Keratinocyte (primary cell): ENCODE measurements at regions not wholly inside any gene's neighbourhood (a gene's known extent, or its start where the extent isn't known, plus 50 kb on each side); places are given as distances from the start of the nearest gene placed in this dataset.

ENCODE experiments used
- EZH2 ChIP-seq: IDR thresholded peaks from one replicate; pipeline ENCODE4 v1.6.1; 2012; ENCODE audit warnings: inconsistent platforms, mild to moderate bottlenecking, low read length, moderate library complexity
- TF ChIP-seq, protein P1 (sequence below), 3 experiments: IDR thresholded peaks in 1 of 3; conservative IDR thresholded peaks in 1 of 3; optimal IDR thresholded peaks in 1 of 3; 2 replicates in 2 of 3; 3 replicates in 1 of 3; pipeline versions ENCODE3 to v1.5.1; 2011; ENCODE audit warnings: low read length in 3 of 3, mild to moderate bottlenecking in 3 of 3, moderate library complexity in 2 of 3, control low read depth in 1 of 3, inconsistent platforms in 1 of 3; ENCODE audit not compliant: insufficient read depth in 2 of 3; ENCODE audit errors: extremely low read depth in 1 of 3

GRCh38 chr6:74431873-74432580 is 736.0 kb downstream of the CD109 start:
- TF ChIP-seq, protein P1, sequence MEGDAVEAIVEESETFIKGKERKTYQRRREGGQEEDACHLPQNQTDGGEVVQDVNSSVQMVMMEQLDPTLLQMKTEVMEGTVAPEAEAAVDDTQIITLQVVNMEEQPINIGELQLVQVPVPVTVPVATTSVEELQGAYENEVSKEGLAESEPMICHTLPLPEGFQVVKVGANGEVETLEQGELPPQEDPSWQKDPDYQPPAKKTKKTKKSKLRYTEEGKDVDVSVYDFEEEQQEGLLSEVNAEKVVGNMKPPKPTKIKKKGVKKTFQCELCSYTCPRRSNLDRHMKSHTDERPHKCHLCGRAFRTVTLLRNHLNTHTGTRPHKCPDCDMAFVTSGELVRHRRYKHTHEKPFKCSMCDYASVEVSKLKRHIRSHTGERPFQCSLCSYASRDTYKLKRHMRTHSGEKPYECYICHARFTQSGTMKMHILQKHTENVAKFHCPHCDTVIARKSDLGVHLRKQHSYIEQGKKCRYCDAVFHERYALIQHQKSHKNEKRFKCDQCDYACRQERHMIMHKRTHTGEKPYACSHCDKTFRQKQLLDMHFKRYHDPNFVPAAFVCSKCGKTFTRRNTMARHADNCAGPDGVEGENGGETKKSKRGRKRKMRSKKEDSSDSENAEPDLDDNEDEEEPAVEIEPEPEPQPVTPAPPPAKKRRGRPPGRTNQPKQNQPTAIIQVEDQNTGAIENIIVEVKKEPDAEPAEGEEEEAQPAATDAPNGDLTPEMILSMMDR (optimal IDR thresholded peaks at IDR 0.05 in 1 of 3, IDR thresholded peaks at IDR 0.05 in 1 of 3, conservative IDR thresholded peaks at IDR 0.05 in 1 of 3; ENCODE audit: extremely low read depth in 1 of 3, insufficient read depth in 2 of 3, low read length in 3 of 3) = no peak
- TF ChIP-seq EZH2 = no peak
